Lung (tissue), 11 donors: ENCODE measurements at regions not wholly inside any gene's neighbourhood (a gene's known extent, or its start where the extent isn't known, plus 50 kb on each side); places are given as distances from the start of the nearest gene placed in this dataset.

Experiments
- ATAC-seq: fragments of 200-7000 bp; cut with Tn5 transposase; one replicate; pipeline ENCODE4 v1.9.1; 2020; ENCODE audit warnings: moderate number of reproducible peaks; ENCODE audit not compliant: insufficient read depth, low FRiP score
- DNase-seq, 3 donors: peaks; one replicate each; pipeline ENCODE4 v3.0.0-alpha.2; 2013 to 2017
- H3K27ac ChIP-seq, 2 donors: one replicate each; pipeline ENCODE4 v1.5.1; 2013; ENCODE audit warnings: mild to moderate bottlenecking in 2 of 2, moderate library complexity in 2 of 2, control low read depth in 1 of 2, inconsistent platforms in 1 of 2, low read depth in 1 of 2, low read length in 1 of 2
- H3K27me3 ChIP-seq, 3 donors: one replicate each; pipeline ENCODE4 v1.5.1; 2013; ENCODE audit warnings: low read length in 2 of 3; ENCODE audit not compliant: control insufficient read depth in 3 of 3, insufficient read depth in 3 of 3
- H3K36me3 ChIP-seq, 4 donors: one replicate each; pipeline ENCODE4 v1.5.1; 2013; ENCODE audit warnings: low read length in 4 of 4, mild to moderate bottlenecking in 1 of 4, moderate library complexity in 1 of 4; ENCODE audit not compliant: control insufficient read depth in 4 of 4, insufficient read depth in 4 of 4
- H3K4me1 ChIP-seq, 5 donors: one replicate each; pipeline ENCODE4 v1.5.1; 2013; ENCODE audit warnings: low read length in 5 of 5, mild to moderate bottlenecking in 2 of 5, moderate library complexity in 1 of 5; ENCODE audit not compliant: control insufficient read depth in 5 of 5, insufficient read depth in 5 of 5
- H3K4me3 ChIP-seq: one replicate; pipeline ENCODE4 v1.5.1; 2013; ENCODE audit warnings: mild to moderate bottlenecking, control low read depth, moderate library complexity
- H3K9ac ChIP-seq, 2 donors: one replicate each; pipeline ENCODE4 v1.5.1; 2013; ENCODE audit warnings: low read length in 2 of 2, control low read depth in 1 of 2; ENCODE audit not compliant: insufficient read depth in 1 of 2
- H3K9me3 ChIP-seq, 4 donors: one replicate each; pipeline ENCODE4 v1.5.1; 2013; ENCODE audit warnings: low read length in 3 of 4, mild to moderate bottlenecking in 1 of 4, moderate library complexity in 1 of 4; ENCODE audit not compliant: control insufficient read depth in 4 of 4, insufficient read depth in 3 of 4
- WGBS, 2 donors: extraction: QIAGEN DNeasy Blood & Tissue Kit; methylation state at CpG; one replicate each; pipeline ENCODE4 v1.1.7; 2013; 5-methylcytosine and 5-hydroxymethylcytosine counted together
- TF ChIP-seq, protein P1 (sequence below): IDR thresholded peaks from 2 replicates; pipeline ENCODE4 v1.5.1; 2012; ENCODE audit warnings: mild to moderate bottlenecking; ENCODE audit errors: control extremely low read depth, extremely low read depth
- donor health status: control.
- donor health status: control.
- donor health status: Bipolar disorder and iron deficiency.
- donor health status: healthy.
- donor health status: DM: yes; HTN: yes; CAD: no.

DNA sequence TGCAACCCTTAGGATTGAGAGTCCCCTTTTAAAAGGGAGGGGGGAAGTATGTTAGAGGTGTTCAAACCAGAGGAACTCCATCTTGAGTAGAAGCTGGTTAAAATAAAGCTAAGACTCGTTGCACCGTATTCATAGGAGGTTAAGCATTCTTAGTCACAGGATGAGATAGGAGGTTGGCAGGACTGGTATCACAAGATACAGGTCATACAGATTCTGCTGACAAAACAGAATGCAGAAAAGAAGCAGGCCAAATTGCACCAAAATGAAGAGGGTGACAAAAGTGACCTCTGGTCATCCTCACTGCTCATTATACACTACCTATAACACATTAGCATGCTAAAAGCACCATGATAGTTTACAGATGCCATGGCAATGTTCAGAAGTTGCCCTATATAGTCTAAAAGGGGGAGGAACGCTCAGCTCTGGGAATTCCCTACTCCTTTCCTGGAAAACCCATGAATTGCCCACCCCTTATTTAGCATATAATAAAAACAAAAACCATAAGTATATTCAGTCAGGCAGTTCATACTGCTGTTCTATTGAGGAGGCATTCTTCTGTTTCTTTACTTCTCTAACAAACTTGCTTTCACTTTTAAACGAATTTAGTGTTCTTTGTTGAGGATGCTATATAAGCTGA is 192.2 kb upstream of the NDUFV2 start:
- no peaks in the 10 kb centered on the region for H3K27me3 ChIP-seq
- no peaks in the 10 kb centered on the region for H3K36me3 ChIP-seq
- 76 to 90% methylated on average over 4 of the region's 4 CpGs for WGBS, 2 donors
- H3K4me3 ChIP-seq: no peak overlapping the region
- DNase-seq: no peak
- peaks cover 0 to 7% (median 0%) of the 10 kb centered on the region in 5 donors for H3K4me1 ChIP-seq
- no peaks in the 10 kb centered on the region for H3K9me3 ChIP-seq
- TF ChIP-seq, protein P1, sequence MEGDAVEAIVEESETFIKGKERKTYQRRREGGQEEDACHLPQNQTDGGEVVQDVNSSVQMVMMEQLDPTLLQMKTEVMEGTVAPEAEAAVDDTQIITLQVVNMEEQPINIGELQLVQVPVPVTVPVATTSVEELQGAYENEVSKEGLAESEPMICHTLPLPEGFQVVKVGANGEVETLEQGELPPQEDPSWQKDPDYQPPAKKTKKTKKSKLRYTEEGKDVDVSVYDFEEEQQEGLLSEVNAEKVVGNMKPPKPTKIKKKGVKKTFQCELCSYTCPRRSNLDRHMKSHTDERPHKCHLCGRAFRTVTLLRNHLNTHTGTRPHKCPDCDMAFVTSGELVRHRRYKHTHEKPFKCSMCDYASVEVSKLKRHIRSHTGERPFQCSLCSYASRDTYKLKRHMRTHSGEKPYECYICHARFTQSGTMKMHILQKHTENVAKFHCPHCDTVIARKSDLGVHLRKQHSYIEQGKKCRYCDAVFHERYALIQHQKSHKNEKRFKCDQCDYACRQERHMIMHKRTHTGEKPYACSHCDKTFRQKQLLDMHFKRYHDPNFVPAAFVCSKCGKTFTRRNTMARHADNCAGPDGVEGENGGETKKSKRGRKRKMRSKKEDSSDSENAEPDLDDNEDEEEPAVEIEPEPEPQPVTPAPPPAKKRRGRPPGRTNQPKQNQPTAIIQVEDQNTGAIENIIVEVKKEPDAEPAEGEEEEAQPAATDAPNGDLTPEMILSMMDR: no peak
- no peak overlapping the region for H3K27ac ChIP-seq
- ATAC-seq: no peak
- H3K9ac ChIP-seq: no peak overlapping the region

DNA sequence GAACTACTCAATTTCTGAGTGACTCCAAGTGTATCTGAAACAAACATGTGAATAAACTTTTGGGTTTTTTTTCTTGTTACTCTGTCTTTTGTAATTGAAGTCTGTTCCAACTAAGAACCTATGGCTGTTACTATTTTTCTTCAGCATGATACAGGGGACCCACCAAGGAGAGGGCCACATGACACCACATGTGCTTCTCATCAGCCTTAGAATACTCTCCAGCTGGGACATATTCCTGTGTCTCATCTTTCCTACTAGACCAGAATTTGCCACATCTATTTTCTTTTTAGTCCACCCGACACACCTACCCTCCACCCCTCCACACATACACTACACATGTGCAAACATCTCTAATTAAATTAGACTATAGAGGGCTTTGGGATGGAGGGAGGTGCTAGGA is 191.7 kb upstream of the NDUFV2 start:
- Histone ChIP-seq H3K4me3 (no peak overlapping the region), H3K36me3 (no peaks in the 10 kb centered on the region), H3K27me3 (no peaks in the 10 kb centered on the region), H3K9me3 (no peaks in the 10 kb centered on the region), H3K4me1 (peaks cover 0 to 7% (median 0%) of the 10 kb centered on the region in 5 donors), H3K9ac (no peak overlapping the region), H3K27ac (no peak overlapping the region)
- 98 to 100% methylated on average over 1 of the region's 1 CpG for WGBS, 2 donors
- DNase-seq (no peak), ATAC-seq (no peak)
- TF ChIP-seq, protein P1: no peak

DNA sequence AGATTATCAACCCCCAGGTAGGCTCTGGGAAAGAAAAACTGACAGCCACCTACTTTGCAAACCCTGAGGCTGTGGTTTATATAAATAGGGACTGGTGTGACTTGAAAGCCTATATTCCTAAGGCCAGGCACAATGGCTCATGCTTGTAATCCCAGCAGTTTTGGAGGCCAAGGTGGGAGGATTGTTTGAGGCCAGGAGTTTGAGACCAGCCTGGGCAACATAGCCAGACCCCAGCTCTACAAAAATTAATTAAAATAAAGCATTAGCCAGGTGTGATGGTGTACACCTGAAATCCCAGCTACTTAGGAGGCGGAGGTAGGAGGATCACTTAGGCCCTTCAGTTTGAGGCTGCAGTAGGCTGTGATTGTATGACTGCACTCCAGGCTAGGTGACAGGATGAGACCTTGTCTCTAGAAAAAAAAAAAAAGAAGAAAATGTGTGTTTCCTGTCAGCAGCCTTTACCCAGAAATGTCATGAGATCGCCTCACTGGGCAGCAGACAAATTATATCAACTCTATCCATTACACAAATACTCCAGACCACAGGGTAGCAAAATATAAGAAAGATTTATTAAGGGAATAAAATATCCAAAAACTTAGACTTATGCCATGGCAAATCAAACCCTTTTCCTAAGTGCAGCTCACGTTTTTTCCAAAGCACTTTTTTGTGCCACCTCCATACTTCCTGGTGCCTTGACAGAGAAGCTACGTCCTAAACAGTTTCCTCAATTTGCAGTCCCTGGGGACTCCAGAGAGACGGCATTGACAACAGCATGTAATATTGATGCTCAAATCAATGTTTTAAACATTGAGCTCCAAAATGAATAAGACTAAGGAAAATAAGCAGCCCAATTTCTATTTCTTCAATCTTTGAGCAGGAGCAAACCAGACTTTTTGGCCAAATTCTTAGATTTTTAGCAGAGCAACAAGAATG is 190.8 kb upstream of the NDUFV2 start:
- 66 to 71% methylated on average over 5 of the region's 5 CpGs for WGBS, 2 donors

More for the DNA sequence above, 190.8 kb upstream of the NDUFV2 start:
- no peaks in the 10 kb centered on the region for H3K27me3 ChIP-seq
- H3K4me3 ChIP-seq: no peak overlapping the region
- peaks cover 0 to 7% (median 0%) of the 10 kb centered on the region in 5 donors for H3K4me1 ChIP-seq
- TF ChIP-seq, protein P1: no peak
- ATAC-seq (no peak), DNase-seq (no peak)
- H3K9ac ChIP-seq: no peak overlapping the region
- H3K36me3 ChIP-seq: no peaks in the 10 kb centered on the region
- H3K27ac ChIP-seq: no peak overlapping the region
- H3K9me3 ChIP-seq: no peaks in the 10 kb centered on the region
